Calu3 (cell line): ENCODE measurements at regions not wholly inside any gene's neighbourhood (a gene's known extent, or its start where the extent isn't known, plus 50 kb on each side); places are given as distances from the start of the nearest gene placed in this dataset.

ENCODE experiments used
- BruUV-seq: library from RNA; stranded (reverse); fragments of 400-500 nt; replicated peaks from 2 replicates; lab custom pipeline; 2021; lab: Mats Ljungman, UMichigan
- CTCF ChIA-PET: fragments of 300-600 bp; sonication (Branson Sonifier 250); formaldehyde crosslinking; loops from one replicate; lab custom pipeline; 2022; ENCODE audit warnings: antibody characterized with exemption; lab: Charles Lee
- DNase-seq: peaks from one replicate; pipeline ENCODE4 v3.0.0; 2022
- H3K27ac Mint-ChIP-seq: one replicate; pipeline ENCODE4 v1.8.0; 2022; ENCODE audit warnings: mixed read lengths; ENCODE audit not compliant: unreplicated experiment
- H3K27me3 Mint-ChIP-seq: one replicate; pipeline ENCODE4 v1.8.0; 2022; ENCODE audit warnings: mixed read lengths; ENCODE audit not compliant: unreplicated experiment
- H3K36me3 Mint-ChIP-seq: one replicate; pipeline ENCODE4 v1.8.0; 2022; ENCODE audit warnings: mild to moderate bottlenecking, moderate library complexity, mixed read lengths; ENCODE audit not compliant: insufficient read depth, unreplicated experiment
- H3K4me1 Mint-ChIP-seq: one replicate; pipeline ENCODE4 v1.8.0; 2022; ENCODE audit warnings: mild to moderate bottlenecking, low read depth, mixed read lengths; ENCODE audit not compliant: unreplicated experiment
- H3K4me3 Mint-ChIP-seq: one replicate; pipeline ENCODE4 v1.8.0; 2022; ENCODE audit warnings: mild to moderate bottlenecking, low read depth, moderate library complexity, mixed read lengths; ENCODE audit not compliant: unreplicated experiment
- H3K9me3 Mint-ChIP-seq: one replicate; pipeline ENCODE4 v1.8.0; 2022; ENCODE audit warnings: low read depth, mixed read lengths; ENCODE audit not compliant: unreplicated experiment
- intact Hi-C: fragments of 100-400 bp; cut with micrococcal nuclease; formaldehyde crosslinking; loops from one replicate; pipeline ENCODE4 v1.10.0; 2022; ENCODE audit not compliant: unreplicated experiment
- TF ChIP-seq, protein P1 (sequence below): fragments of 200-600 bp; IDR thresholded peaks from one replicate; pipeline ENCODE4 v1.8.0; 2022; ENCODE audit warnings: antibody characterized with exemption; ENCODE audit not compliant: unreplicated experiment

DNA sequence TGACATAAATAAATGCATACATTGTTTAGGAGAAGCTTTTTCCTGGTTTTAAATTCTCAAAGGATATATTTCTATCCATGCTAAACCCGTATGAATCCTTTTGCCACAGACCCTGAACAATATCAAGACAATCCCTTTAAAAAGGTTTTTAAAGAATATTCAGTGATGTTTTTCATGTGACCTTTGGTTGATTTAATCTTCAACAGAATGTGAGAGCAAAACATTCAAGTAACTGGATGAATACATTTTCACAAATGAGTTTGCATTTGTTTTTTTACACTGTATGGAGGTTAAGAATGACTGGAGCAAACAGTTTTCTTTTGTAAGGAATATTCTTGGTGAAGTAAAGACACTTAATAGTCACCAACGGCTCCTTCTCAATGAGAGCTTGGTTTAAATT lies 139.4 kb upstream of the CWC22 start:
- DNase-seq: no peak
- Mint-ChIP-seq H3K36me3 (no peaks in the 10 kb centered on the region), H3K9me3 (no peaks in the 10 kb centered on the region), H3K27ac (no peak overlapping the region), H3K27me3 (no peaks in the 10 kb centered on the region), H3K4me3 (no peak overlapping the region), H3K4me1 (no peaks in the 10 kb centered on the region)
- CTCF ChIA-PET: no interaction called here
- intact Hi-C loops: no loop called here
- TF ChIP-seq, protein P1, sequence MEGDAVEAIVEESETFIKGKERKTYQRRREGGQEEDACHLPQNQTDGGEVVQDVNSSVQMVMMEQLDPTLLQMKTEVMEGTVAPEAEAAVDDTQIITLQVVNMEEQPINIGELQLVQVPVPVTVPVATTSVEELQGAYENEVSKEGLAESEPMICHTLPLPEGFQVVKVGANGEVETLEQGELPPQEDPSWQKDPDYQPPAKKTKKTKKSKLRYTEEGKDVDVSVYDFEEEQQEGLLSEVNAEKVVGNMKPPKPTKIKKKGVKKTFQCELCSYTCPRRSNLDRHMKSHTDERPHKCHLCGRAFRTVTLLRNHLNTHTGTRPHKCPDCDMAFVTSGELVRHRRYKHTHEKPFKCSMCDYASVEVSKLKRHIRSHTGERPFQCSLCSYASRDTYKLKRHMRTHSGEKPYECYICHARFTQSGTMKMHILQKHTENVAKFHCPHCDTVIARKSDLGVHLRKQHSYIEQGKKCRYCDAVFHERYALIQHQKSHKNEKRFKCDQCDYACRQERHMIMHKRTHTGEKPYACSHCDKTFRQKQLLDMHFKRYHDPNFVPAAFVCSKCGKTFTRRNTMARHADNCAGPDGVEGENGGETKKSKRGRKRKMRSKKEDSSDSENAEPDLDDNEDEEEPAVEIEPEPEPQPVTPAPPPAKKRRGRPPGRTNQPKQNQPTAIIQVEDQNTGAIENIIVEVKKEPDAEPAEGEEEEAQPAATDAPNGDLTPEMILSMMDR: no peak
- BruUV-seq: no TSS peak

DNA sequence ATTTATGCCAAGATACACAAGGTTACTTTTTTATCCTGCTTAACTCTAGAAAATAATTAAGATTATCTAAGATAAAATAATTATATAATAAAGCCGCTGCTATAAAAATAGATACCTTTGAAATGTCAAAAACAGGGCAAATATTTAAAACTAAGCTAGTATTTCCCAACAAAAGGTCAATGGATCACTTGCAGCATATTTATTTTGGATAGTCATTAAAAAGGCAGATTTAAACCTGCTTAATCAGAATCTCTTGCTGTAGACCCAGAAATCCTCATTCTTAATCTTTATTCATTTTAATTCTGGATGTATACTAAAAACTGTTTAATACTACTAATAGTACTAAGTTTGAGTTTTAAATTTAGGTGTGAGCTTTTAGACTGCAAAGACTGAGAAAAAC lies 139.0 kb upstream of the CWC22 start:
- no peaks in the 10 kb centered on the region for H3K27me3 Mint-ChIP-seq
- no peak for DNase-seq
- no peaks in the 10 kb centered on the region for H3K9me3 Mint-ChIP-seq
- TF ChIP-seq, protein P1: no peak
- CTCF ChIA-PET: no interaction called here
- H3K4me3 Mint-ChIP-seq: no peak overlapping the region
- H3K4me1 Mint-ChIP-seq: no peaks in the 10 kb centered on the region
- intact Hi-C loops: no loop called here
- no peak overlapping the region for H3K27ac Mint-ChIP-seq
- BruUV-seq: no TSS peak
- H3K36me3 Mint-ChIP-seq: no peaks in the 10 kb centered on the region

DNA sequence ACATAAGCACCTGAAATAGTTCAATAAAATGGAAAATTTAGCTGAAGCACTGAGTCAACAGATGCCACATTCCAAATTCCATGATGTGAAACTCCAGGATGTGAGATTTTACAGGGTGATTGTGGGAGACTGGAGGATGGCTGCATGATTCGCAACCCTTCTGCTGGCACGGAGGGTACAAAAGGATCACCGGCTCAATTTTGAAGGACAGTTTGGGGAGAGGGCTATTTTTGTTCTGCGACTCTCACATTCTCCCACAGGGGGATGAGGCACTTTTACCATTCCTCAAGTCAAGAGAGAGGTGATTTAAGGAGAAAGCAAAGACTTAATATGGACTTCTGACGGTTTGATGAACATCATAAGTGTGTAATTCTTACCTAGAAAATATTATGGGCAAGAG lies 138.1 kb upstream of the CWC22 start:
- H3K9me3 Mint-ChIP-seq: no peaks in the 10 kb centered on the region
- H3K4me3 Mint-ChIP-seq: no peak overlapping the region
- H3K27me3 Mint-ChIP-seq: no peaks in the 10 kb centered on the region
- no TSS peak for BruUV-seq
- no peak for DNase-seq
- TF ChIP-seq, protein P1: no peak
- no peaks in the 10 kb centered on the region for H3K36me3 Mint-ChIP-seq
- intact Hi-C loops: no loop called here
- CTCF ChIA-PET: no interaction called here
- H3K27ac Mint-ChIP-seq: no peak overlapping the region
- no peaks in the 10 kb centered on the region for H3K4me1 Mint-ChIP-seq

DNA sequence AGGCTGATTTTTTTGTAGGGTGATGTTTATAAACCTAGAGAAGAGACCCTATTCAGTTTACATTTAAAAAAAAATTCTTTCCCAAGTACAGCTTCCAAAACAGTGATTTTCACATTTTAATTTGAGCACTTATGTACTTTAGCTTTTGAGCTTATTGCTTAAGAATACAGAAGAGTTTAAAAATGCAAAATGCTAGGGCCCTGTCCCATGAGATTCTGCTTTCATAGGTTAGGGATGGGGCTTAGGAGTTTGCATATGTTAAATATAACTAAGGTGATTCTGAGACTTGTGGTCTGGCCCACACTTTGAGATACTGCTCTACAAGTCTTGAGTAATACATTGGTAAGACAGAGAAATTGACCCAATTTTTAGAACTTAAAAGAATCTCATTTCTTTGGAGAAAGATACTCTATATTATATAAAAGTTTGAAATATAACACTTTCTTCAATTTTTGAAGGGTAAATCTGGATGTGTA lies 137.3 kb upstream of the CWC22 start:
- H3K4me1 Mint-ChIP-seq: no peaks in the 10 kb centered on the region
- DNase-seq: no peak
- H3K27me3 Mint-ChIP-seq: no peaks in the 10 kb centered on the region
- CTCF ChIA-PET: no interaction called here
- no peaks in the 10 kb centered on the region for H3K9me3 Mint-ChIP-seq
- TF ChIP-seq, protein P1: no peak
- intact Hi-C loops: no loop called here
- no TSS peak for BruUV-seq
- H3K36me3 Mint-ChIP-seq: no peaks in the 10 kb centered on the region
- H3K27ac Mint-ChIP-seq: no peak overlapping the region
- H3K4me3 Mint-ChIP-seq: no peak overlapping the region
